MCF 10A (cell line): ENCODE measurements at regions not wholly inside any gene's neighbourhood (a gene's known extent, or its start where the extent isn't known, plus 50 kb on each side); places are given as distances from the start of the nearest gene placed in this dataset.

Experiments used
- BruUV-seq: library from RNA; stranded (reverse); fragments of 400-500 nt; replicated peaks from 2 replicates; lab custom pipeline; 2021; lab: Mats Ljungman, UMichigan
- CTCF ChIA-PET: fragments of 300-600 bp; sonication (Branson Sonifier 250); formaldehyde crosslinking; extraction: SDS; loops from one replicate; lab custom pipeline; 2021; ENCODE audit warnings: antibody characterized with exemption, inconsistent platforms; lab: Yijun Ruan, JAX
- POLR2A ChIA-PET: fragments of 300-600, 350-650 bp; sonication (Branson Sonifier 250); formaldehyde crosslinking; extraction: SDS; loops from one replicate; lab custom pipeline; 2020; ENCODE audit warnings: antibody characterized with exemption, inconsistent platforms; lab: Yijun Ruan, JAX
- DNase-seq: peaks from one replicate; pipeline ENCODE4 v3.0.0-alpha.2; 2018; ENCODE audit not compliant: unreplicated experiment
- H3K27ac Mint-ChIP-seq: one replicate; pipeline ENCODE4 v1.8.0; 2022; ENCODE audit warnings: mild to moderate bottlenecking, low read depth, mixed read lengths; ENCODE audit not compliant: unreplicated experiment
- H3K27me3 Mint-ChIP-seq: one replicate; pipeline ENCODE4 v1.8.0; 2022; ENCODE audit warnings: mixed read lengths; ENCODE audit not compliant: insufficient read depth, unreplicated experiment
- H3K36me3 Mint-ChIP-seq: one replicate; pipeline ENCODE4 v1.8.0; 2022; ENCODE audit warnings: mild to moderate bottlenecking, moderate library complexity, mixed read lengths; ENCODE audit not compliant: insufficient read depth, unreplicated experiment
- H3K4me1 Mint-ChIP-seq: one replicate; pipeline ENCODE4 v1.8.0; 2022; ENCODE audit warnings: mixed read lengths; ENCODE audit not compliant: insufficient read depth, unreplicated experiment
- H3K4me3 Mint-ChIP-seq: one replicate; pipeline ENCODE4 v1.8.0; 2022; ENCODE audit warnings: mild to moderate bottlenecking, moderate library complexity, mixed read lengths; ENCODE audit not compliant: unreplicated experiment
- H3K9me3 Mint-ChIP-seq: one replicate; pipeline ENCODE4 v1.8.0; 2022; ENCODE audit warnings: mixed read lengths; ENCODE audit not compliant: unreplicated experiment
- intact Hi-C: fragments of 100-400 bp; cut with micrococcal nuclease; formaldehyde crosslinking; loops from 2 replicates; pipeline ENCODE4 v1.14.1; 2022
- TF ChIP-seq, protein P1 (sequence below): fragments of 200-600 bp; IDR thresholded peaks from one replicate; pipeline ENCODE4 v1.8.0; 2022; ENCODE audit warnings: antibody characterized with exemption, mild to moderate bottlenecking; ENCODE audit not compliant: unreplicated experiment

- Mint-ChIP-seq H3K9me3 (no peaks in the 10 kb centered on the region), H3K27ac (no peak overlapping the region), H3K4me3 (no peak overlapping the region), H3K4me1 (peaks cover 6% of the 10 kb centered on the region), H3K36me3 (no peaks in the 10 kb centered on the region), H3K27me3 (no peaks in the 10 kb centered on the region)
- no peak for DNase-seq
- POLR2A ChIA-PET: no interaction called here
- no TSS peak for BruUV-seq
- CTCF ChIA-PET: interaction anchor here (0.7 to 1.1 kb wide), 3 partner anchors 10 to 741 kb away, joined by 3 to 5 read pairs (median 3); no protein-coding TSS in a partner anchor
- TF ChIP-seq, protein P1, sequence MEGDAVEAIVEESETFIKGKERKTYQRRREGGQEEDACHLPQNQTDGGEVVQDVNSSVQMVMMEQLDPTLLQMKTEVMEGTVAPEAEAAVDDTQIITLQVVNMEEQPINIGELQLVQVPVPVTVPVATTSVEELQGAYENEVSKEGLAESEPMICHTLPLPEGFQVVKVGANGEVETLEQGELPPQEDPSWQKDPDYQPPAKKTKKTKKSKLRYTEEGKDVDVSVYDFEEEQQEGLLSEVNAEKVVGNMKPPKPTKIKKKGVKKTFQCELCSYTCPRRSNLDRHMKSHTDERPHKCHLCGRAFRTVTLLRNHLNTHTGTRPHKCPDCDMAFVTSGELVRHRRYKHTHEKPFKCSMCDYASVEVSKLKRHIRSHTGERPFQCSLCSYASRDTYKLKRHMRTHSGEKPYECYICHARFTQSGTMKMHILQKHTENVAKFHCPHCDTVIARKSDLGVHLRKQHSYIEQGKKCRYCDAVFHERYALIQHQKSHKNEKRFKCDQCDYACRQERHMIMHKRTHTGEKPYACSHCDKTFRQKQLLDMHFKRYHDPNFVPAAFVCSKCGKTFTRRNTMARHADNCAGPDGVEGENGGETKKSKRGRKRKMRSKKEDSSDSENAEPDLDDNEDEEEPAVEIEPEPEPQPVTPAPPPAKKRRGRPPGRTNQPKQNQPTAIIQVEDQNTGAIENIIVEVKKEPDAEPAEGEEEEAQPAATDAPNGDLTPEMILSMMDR: no peak
- intact Hi-C loops: loop anchor here (10.0 kb wide), 1 partner anchor 1274 kb away; no protein-coding TSS in a partner anchor
Observed at GRCh38 chr1:239128541-239128940, 257.8 kb upstream of the CHRM3 start.

GRCh38 chr1:239126884-239127283 is 259.5 kb upstream of the CHRM3 start:
- Mint-ChIP-seq H3K27ac (no peak overlapping the region), H3K4me1 (peaks cover 6% of the 10 kb centered on the region), H3K36me3 (no peaks in the 10 kb centered on the region), H3K4me3 (no peak overlapping the region), H3K27me3 (no peaks in the 10 kb centered on the region), H3K9me3 (no peaks in the 10 kb centered on the region)
- intact Hi-C loops: loop anchor here (10.0 kb wide), 1 partner anchor 1272 kb away; no protein-coding TSS in a partner anchor
- TF ChIP-seq, protein P1: no peak
- ChIA-PET POLR2A (no interaction called here), CTCF (no interaction called here)
- no TSS peak for BruUV-seq
- DNase-seq: peak; percentile 63

DNA sequence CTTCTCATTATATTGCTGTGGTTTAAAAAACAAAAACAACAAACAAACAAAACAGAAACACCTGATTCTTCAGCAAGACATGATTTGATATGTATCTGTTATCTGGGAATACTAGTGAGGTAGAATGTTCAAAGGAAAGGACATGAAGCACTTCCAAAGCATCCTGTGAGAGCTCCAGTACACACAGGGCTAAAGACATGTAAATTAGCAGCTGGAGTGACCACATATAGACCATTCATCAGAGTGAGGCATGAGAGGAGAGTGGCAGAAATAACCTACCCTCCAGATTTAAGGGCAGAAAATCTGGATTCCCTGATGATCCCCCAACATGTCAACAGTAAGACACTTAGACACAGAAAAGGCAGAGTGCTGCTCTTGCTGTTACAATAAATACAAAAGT is 260.5 kb upstream of the CHRM3 start:
- no TSS peak for BruUV-seq
- intact Hi-C loops: loop anchor here (10.0 kb wide), 1 partner anchor 1271 kb away; no protein-coding TSS in a partner anchor
- H3K36me3 Mint-ChIP-seq: no peaks in the 10 kb centered on the region
- ChIA-PET POLR2A (interaction anchor here (0.6 kb wide), 1 partner anchor 709 kb away, joined by 3 read pairs; no protein-coding TSS in a partner anchor), CTCF (no interaction called here)
- H3K27me3 Mint-ChIP-seq: no peaks in the 10 kb centered on the region
- H3K9me3 Mint-ChIP-seq: no peaks in the 10 kb centered on the region
- H3K4me3 Mint-ChIP-seq: no peak overlapping the region
- TF ChIP-seq, protein P1: no peak
- no peak overlapping the region for H3K27ac Mint-ChIP-seq
- peaks cover 6% of the 10 kb centered on the region for H3K4me1 Mint-ChIP-seq
- no peak for DNase-seq

- no TSS peak for BruUV-seq
- ChIA-PET CTCF (no interaction called here), POLR2A (interaction anchor here (0.6 kb wide), 1 partner anchor 708 kb away, joined by 3 read pairs; no protein-coding TSS in a partner anchor)
- Mint-ChIP-seq H3K9me3 (no peaks in the 10 kb centered on the region), H3K36me3 (no peaks in the 10 kb centered on the region), H3K4me3 (no peak overlapping the region), H3K4me1 (peaks cover 6% of the 10 kb centered on the region), H3K27ac (no peak overlapping the region), H3K27me3 (no peaks in the 10 kb centered on the region)
- intact Hi-C loops: loop anchor here (10.0 kb wide), 1 partner anchor 1270 kb away; no protein-coding TSS in a partner anchor
- peak; percentile 31 for DNase-seq
- TF ChIP-seq, protein P1: no peak
Observed at GRCh38 chr1:239125027-239125426, 261.3 kb upstream of the CHRM3 start.
